Body of pancreas (tissue), 4 donors: ENCODE measurements at regions not wholly inside any gene's neighbourhood (a gene's known extent, or its start where the extent isn't known, plus 50 kb on each side); places are given as distances from the start of the nearest gene placed in this dataset.

Experiments used
- POLR2A ChIP-seq, 3 donors: fragments of 450-650 bp; IDR thresholded peaks; one replicate each; pipeline ENCODE4 v1.6.1; 2016; ENCODE audit warnings: antibody characterized with exemption in 3 of 3, mild to moderate bottlenecking in 2 of 3
- TF ChIP-seq, protein P1 (sequence below), 7 experiments: fragments of 450-650 bp in 4 of 7; fragments of 200-600 bp in 3 of 7; sonication (generic) in 3 of 7; IDR thresholded peaks; one replicate each; pipeline ENCODE4 v1.5.1; 2016 to 2019; ENCODE audit warnings: antibody characterized with exemption in 7 of 7

DNA sequence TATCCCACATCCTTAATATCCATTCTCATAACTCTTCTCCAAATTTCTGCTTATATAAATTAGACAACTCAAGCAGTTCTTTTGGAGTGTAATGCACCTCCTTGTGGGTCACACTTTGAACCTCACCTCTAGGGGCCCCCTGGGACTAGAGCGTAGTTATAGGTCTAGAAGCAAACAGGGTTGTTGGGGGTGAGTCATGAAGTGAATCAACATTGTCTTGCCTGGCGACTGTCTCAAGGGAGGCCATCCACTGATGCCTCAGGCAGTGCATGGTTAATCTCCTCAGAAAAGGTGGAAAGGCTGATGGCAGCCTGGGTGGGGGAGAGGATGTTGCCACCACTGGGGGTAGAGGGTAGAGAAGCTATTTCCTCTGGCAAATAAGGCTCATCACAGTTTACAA is 129.1 kb downstream of the TNFRSF21 start:
- TF ChIP-seq, protein P1, sequence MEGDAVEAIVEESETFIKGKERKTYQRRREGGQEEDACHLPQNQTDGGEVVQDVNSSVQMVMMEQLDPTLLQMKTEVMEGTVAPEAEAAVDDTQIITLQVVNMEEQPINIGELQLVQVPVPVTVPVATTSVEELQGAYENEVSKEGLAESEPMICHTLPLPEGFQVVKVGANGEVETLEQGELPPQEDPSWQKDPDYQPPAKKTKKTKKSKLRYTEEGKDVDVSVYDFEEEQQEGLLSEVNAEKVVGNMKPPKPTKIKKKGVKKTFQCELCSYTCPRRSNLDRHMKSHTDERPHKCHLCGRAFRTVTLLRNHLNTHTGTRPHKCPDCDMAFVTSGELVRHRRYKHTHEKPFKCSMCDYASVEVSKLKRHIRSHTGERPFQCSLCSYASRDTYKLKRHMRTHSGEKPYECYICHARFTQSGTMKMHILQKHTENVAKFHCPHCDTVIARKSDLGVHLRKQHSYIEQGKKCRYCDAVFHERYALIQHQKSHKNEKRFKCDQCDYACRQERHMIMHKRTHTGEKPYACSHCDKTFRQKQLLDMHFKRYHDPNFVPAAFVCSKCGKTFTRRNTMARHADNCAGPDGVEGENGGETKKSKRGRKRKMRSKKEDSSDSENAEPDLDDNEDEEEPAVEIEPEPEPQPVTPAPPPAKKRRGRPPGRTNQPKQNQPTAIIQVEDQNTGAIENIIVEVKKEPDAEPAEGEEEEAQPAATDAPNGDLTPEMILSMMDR (IDR thresholded peaks at IDR 0.05) = no peak
- TF ChIP-seq POLR2A (IDR thresholded peaks at IDR 0.05) = no peak
